ENCODE measurements at regions not wholly inside any gene's neighbourhood (a gene's known extent, or its start where the extent isn't known, plus 50 kb on each side); places are given as distances from the start of the nearest gene placed in this dataset.

- H3K4me3 ChIP-seq (ENCODE audit: control insufficient read depth, low read depth, low read length): no peak overlapping the region
- TF ChIP-seq, protein P1, sequence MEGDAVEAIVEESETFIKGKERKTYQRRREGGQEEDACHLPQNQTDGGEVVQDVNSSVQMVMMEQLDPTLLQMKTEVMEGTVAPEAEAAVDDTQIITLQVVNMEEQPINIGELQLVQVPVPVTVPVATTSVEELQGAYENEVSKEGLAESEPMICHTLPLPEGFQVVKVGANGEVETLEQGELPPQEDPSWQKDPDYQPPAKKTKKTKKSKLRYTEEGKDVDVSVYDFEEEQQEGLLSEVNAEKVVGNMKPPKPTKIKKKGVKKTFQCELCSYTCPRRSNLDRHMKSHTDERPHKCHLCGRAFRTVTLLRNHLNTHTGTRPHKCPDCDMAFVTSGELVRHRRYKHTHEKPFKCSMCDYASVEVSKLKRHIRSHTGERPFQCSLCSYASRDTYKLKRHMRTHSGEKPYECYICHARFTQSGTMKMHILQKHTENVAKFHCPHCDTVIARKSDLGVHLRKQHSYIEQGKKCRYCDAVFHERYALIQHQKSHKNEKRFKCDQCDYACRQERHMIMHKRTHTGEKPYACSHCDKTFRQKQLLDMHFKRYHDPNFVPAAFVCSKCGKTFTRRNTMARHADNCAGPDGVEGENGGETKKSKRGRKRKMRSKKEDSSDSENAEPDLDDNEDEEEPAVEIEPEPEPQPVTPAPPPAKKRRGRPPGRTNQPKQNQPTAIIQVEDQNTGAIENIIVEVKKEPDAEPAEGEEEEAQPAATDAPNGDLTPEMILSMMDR (conservative IDR thresholded peaks at IDR 0.05; ENCODE audit: control insufficient read depth, insufficient read depth, low read depth, low read length): no peak
- no peak for DNase-seq (ENCODE audit: low read depth)
Observed at GRCh38 chr2:122251566-122251965, 496.1 kb downstream of the TSN start.

DNA sequence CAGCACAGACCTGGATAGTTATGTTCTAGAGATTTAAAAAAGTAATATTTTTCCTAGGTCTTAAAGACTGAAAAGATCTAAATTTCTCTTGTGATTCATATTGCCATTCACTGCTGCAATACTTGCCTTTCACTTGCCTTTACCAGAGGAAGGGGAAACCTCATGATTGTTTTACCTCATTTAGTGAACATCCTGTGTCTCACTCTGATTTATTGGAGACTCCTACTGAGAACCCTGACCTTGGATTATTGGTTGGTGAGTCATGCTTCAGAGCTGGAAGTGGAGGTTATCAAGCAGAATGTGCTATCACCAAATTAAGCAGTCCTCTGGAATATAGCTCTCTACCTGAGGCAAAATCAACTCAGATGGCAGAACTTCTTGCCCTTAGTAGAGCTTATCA lies 500.5 kb downstream of the TSN start:
- TF ChIP-seq, protein P1 (conservative IDR thresholded peaks at IDR 0.05; ENCODE audit: control insufficient read depth, insufficient read depth, low read depth, low read length): no peak
- no peak overlapping the region for H3K4me3 ChIP-seq (ENCODE audit: control insufficient read depth, low read depth, low read length)
- DNase-seq (ENCODE audit: low read depth): peak; percentile 52

- DNase-seq (ENCODE audit: low read depth): peak; percentile 42
- H3K4me3 ChIP-seq (ENCODE audit: control insufficient read depth, low read depth, low read length): no peak overlapping the region
- TF ChIP-seq, protein P1 (conservative IDR thresholded peaks at IDR 0.05; ENCODE audit: control insufficient read depth, insufficient read depth, low read depth, low read length): no peak
Observed at GRCh38 chr2:122261911-122262310, 506.5 kb downstream of the TSN start.

DNA sequence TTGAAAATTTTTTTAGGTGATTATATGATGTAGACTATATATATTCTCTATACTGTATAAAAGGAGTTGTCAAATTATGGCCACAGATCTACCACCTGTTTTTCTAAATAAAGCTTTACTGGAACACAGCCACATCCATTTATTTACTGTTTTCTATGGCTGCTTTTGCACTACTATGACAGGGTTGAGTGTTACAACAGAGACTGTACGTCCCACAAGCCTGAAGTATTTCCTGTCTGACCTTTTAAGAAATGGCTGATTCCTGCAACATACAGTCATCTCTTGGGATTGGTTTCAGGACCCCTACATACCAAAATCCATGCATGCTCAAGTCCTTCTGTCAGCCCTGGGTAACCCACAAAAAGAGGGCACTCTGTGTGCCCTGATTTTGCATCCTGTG lies 508.3 kb downstream of the TSN start:
- no peak overlapping the region for H3K4me3 ChIP-seq (ENCODE audit: control insufficient read depth, low read depth, low read length)
- TF ChIP-seq, protein P1 (conservative IDR thresholded peaks at IDR 0.05; ENCODE audit: control insufficient read depth, insufficient read depth, low read depth, low read length): no peak
- DNase-seq (ENCODE audit: low read depth): peak; percentile 4

GRCh38 chr2:122266636-122267035 lies 511.2 kb downstream of the TSN start:
- TF ChIP-seq, protein P1 (conservative IDR thresholded peaks at IDR 0.05; ENCODE audit: control insufficient read depth, insufficient read depth, low read depth, low read length): no peak

GRCh38 chr2:122267947-122268346 lies 512.5 kb downstream of the TSN start:
- no peak overlapping the region for H3K4me3 ChIP-seq (ENCODE audit: control insufficient read depth, low read depth, low read length)
- TF ChIP-seq, protein P1 (conservative IDR thresholded peaks at IDR 0.05; ENCODE audit: control insufficient read depth, insufficient read depth, low read depth, low read length): no peak
- DNase-seq (ENCODE audit: low read depth): no peak

More at GRCh38 chr2:122266636-122267035, 511.2 kb downstream of the TSN start:
- peak; percentile 11 for DNase-seq (ENCODE audit: low read depth)
- H3K4me3 ChIP-seq (ENCODE audit: control insufficient read depth, low read depth, low read length): no peak overlapping the region

Measured in fibroblast of mammary gland (primary cell).